HG03045 (cell line): ENCODE measurements at regions not wholly inside any gene's neighbourhood (a gene's known extent, or its start where the extent isn't known, plus 50 kb on each side); places are given as distances from the start of the nearest gene placed in this dataset.

Source experiments
- ATAC-seq: cut with Tn5 transposase; IDR thresholded peaks from one replicate; pipeline ENCODE4 v1.9.1; 2021; ENCODE audit warnings: mild to moderate bottlenecking, moderate library complexity; ENCODE audit not compliant: unreplicated experiment

- ATAC-seq = no peak
Observed at GRCh38 chr5:5968981-5969380, 409.4 kb downstream of the MED10 start.

DNA sequence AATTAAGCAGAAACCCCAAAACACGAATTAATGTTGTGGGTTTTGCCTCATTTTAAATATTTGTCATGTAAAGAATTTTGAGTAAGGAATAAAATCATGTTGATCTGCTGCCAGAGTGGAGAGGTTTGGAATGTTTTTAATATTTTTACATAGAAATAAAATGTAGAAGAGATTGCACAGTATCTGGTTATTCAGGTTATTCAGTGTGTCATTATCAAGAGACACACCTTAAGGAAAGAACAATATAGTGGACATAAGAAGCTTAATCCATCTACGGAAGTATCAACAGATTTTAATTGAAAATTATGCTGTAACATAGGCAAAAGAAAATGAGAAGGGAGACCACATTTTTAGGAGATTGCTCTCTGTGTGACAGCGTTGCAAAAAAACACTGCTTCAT lies 410.4 kb downstream of the MED10 start:
- no peak for ATAC-seq

DNA sequence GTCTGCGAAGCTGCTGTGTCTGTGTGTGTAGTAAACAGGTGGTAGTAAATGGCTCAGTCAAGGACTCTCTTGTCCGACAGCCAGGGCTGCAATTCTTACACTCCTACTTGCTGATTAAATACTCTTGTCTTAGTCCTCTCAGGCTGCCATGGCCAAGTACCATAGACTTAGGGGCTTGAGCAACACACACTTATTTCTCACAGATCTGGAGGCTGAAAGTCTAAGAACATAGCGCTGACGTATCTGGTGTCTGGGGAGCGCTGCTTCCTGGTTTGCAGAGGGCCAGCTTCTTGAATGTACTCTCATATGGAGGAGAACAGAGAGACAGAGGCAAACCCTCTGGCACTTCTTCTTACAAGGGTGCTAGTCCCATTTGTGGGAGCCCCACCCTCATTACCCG lies 411.0 kb downstream of the MED10 start:
- ATAC-seq = no peak

DNA sequence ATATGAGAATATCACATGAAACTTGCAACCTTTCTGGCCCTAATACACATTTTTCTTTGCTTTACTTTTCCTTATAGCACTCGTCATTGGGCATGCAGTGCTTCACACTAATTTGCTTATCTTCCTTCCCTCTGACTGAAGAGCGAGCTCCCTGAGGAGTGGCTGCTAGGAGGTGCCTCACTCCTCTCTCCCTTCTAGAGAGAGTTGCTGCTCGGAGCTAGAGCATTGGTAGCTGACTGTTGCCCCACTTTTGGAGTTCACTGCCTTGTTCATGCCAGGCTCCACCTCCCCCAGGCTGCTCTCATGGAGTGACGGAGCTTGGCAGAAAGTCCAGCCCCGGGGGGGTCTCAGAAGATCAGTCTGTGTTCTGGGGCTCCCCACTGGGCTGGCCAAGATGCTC lies 413.2 kb downstream of the MED10 start:
- no peak for ATAC-seq

DNA sequence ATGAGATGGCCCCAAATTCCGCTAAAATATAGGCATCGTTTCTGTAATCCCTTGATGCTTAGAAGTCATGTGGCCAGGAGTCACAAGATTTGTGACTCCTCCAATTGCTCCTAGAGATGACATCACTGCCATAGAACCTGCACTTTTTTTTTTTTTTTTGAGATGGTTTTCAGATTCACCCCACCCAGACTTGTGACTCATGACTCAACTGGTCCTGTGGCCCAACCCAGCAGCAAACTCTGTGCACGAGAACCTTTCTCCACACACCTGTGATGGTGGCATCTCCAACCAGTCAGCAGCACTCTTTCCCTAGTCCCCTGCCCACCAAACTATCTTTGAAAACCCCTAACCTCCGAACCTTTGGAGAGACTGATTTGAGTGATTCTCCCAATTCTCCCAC lies 414.0 kb downstream of the MED10 start:
- no peak for ATAC-seq

- ATAC-seq = no peak
Observed at GRCh38 chr5:5957737-5958136, 420.6 kb downstream of the MED10 start.

GRCh38 chr5:5954275-5954598 lies 424.1 kb downstream of the MED10 start:
- no peak for ATAC-seq

GRCh38 chr5:5953584-5954274 lies 424.6 kb downstream of the MED10 start:
- no peak for ATAC-seq

DNA sequence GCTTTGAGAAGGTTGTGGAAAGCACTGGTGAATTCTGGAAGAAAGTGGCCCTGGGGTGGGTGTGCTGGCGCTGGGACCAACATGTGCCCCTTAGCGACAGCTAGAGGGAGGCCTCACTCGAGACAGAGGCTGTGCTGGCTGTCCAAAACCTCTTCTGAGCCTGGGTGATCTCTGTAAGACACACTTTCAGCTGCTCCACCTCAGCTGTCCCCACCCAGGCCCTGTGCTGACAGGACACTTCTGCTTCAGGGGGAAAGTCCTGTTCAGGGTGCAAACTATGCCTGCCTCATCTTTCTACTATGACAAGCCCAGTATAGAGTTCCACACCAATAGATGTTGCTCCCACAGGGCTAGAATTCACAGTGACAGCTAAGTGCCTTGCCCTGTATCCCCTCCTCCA lies 426.4 kb downstream of the MED10 start:
- no peak for ATAC-seq

DNA sequence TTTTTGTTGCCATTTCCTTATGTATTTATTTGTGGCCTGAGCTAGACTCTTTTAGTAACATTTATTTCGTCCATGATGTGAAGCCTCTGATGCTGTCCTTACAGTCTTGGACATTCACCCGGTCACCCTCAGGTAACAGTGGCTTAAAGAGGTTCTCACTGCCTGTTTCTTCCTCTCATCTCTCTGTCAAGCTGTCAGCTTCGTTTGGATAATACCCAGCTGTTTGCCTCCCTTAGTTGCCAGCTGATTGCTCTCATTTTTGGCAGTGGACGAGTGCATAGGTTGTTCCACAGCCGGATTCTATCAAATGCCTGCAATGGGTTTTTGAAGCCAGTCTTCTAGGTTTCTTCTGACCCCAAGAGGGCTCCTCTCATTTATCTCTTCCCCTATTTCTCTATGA lies 427.7 kb downstream of the MED10 start:
- ATAC-seq = no peak

DNA sequence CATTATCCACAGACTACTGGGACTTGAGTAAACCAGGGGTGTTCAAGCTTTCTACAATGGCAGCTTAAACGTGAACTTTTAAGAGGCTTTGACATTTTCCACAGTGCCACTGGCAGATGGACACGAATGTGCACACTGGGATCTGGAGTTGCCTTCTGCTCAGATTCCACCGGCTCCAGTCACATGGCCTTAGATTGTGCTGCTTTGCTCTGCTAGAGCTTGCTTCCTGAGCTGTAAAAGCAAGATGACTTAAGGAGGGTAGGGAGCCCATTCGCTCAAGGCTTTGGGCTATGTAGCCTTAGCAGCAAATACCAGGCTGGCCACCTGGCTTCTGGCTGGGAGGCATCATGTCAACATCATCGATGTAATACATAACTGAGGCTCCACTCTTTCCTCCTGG lies 436.9 kb downstream of the MED10 start:
- ATAC-seq = no peak

DNA sequence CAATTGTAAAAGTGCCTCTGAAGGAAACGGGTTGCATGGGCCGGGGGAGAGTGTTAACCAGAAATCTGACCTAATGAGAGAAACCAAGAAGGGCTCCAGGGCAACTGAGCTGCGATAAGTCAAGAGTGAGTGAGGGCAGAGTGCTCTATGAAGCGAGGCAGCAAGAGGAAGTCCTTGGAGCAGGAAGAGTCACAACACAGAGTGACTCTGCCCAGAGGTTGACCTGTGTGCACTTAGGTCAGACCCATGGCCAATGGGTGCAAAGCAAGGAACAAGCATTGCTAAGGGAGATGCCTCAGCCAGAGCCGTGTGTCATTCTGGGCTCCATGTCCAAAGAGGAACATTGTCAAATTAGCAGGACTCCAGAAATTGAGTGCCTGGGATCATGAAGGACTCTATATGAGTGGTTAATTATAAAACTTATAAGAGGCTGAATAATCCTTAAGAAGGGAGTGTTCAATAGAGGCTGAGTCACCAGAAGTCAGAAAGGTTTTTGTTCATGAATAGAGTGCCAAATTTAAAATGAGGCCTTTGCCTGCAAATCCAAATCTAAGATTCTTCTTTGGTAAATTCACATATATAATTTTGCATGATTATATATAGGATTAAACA lies 438.5 kb downstream of the MED10 start:
- ATAC-seq = no peak

- ATAC-seq = no peak
Observed at GRCh38 chr5:5933651-5934050, 444.7 kb downstream of the MED10 start.

- ATAC-seq = no peak
Observed at GRCh38 chr5:5932824-5933223, 445.5 kb downstream of the MED10 start.

DNA sequence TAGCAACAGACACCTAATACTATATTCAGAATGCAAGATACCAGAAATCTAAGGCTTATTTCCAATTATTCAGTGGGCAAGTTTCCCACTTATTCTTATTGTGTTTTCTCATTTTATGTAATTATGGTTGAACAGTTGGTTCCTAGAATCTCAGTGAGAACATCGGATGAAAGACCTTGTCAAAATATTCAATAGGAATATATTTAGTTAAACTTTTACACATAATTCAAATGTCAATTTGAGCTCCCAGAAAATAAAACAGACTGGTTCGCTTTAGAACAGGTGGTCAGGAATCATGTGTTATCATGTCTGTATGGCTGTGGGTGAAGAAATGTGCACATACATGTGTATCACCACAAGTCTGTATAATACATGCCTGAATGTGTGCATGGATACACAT lies 447.8 kb downstream of the MED10 start:
- no peak for ATAC-seq

GRCh38 chr5:5929291-5930020 lies 448.9 kb downstream of the MED10 start:
- no peak for ATAC-seq

- no peak for ATAC-seq
Observed at GRCh38 chr5:5925191-5925590, 453.2 kb downstream of the MED10 start.

- no peak for ATAC-seq
Observed at GRCh38 chr5:5919411-5919810, 458.9 kb downstream of the MED10 start.

DNA sequence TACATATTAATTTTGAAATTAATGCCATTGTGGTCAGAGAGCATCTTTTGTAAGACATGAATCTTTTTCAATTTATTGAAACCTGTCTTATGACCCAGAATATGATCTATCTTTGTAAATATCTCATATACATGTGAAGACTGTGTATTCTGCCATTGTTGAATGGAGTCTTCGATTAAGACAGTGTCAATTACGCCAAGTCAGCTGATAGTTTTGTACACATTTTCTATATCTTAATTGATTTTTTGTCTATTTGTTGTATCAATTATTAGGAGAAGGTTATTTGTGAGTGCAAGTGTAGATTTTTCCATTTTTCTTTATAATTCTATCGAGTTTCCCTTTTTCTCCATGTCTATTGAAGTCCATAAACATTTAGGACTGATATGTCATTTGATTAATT lies 471.6 kb downstream of the MED10 start:
- no peak for ATAC-seq

DNA sequence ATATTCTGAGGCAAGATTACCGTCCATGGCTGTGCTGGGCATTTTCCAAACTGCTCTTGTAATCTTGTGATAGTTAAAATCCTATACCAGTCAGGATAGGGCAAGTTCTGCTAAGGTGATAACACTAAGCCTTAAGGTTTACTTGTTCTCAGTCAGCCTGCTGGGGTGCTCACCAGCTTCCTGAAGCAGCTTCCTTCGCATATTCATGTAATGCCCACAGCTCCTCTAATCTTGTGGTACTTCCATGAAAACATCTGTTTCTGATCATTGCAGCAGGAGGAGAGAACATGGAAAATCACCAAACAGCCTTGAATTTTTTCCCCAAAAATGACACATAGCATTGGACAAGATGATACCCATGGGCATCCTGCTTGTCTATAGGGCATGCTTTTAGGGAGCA lies 473.2 kb downstream of the MED10 start:
- no peak for ATAC-seq

GRCh38 chr5:5904113-5904512 lies 474.2 kb downstream of the MED10 start:
- ATAC-seq = no peak
